Right lobe of liver (tissue), 6 donors: ENCODE measurements at regions not wholly inside any gene's neighbourhood (a gene's known extent, or its start where the extent isn't known, plus 50 kb on each side); places are given as distances from the start of the nearest gene placed in this dataset.
A peak's percentile ranks its signal among the peaks of the same experiment; 100 is the strongest.

Experiments
- ATAC-seq, 4 donors: fragments of 200-7000 bp; cut with Tn5 transposase; one replicate each; pipeline ENCODE4 v1.9.1; 2020; ENCODE audit warnings: mild to moderate bottlenecking in 4 of 4, moderate library complexity in 4 of 4
- DNase-seq, 3 donors: peaks; one replicate each; pipeline ENCODE4 v3.0.0-alpha.2; 2020
- H3K27ac ChIP-seq, 3 donors: fragments of 200-600 bp; one replicate each; pipeline ENCODE4 v1.8.0; 2022
- H3K27me3 ChIP-seq, 2 donors: fragments of 200-600 bp; one replicate each; pipeline ENCODE4 v1.8.0; 2022
- H3K36me3 ChIP-seq, 4 donors: fragments of 200-600 bp; sonication (generic) in 1 of 4; one replicate each; pipeline versions ENCODE4 v1.5.1 to v1.8.0; 2017 to 2022; ENCODE audit warnings: control low read depth in 1 of 4
- H3K4me1 ChIP-seq, 4 donors: fragments of 200-600 bp; sonication (generic) in 1 of 4; one replicate each; pipeline versions ENCODE4 v1.5.1 to v1.8.0; 2017 to 2022; ENCODE audit warnings: control low read depth in 1 of 4
- H3K4me3 ChIP-seq, 3 donors: fragments of 200-600 bp; one replicate each; pipeline ENCODE4 v1.8.0; 2022
- H3K9me3 ChIP-seq, 4 donors: fragments of 200-600 bp; sonication (generic) in 1 of 4; one replicate each; pipeline versions ENCODE4 v1.5.1 to v1.8.0; 2017 to 2022; ENCODE audit warnings: control low read depth in 1 of 4
- POLR2A ChIP-seq: fragments of 450-650 bp; IDR thresholded peaks from one replicate; pipeline ENCODE4 v1.6.1; 2017; ENCODE audit warnings: antibody characterized with exemption, mild to moderate bottlenecking
- WGBS: methylation state at CpG from one replicate; pipeline ENCODE4 v1.1.6; 2018; ENCODE audit warnings: low coverage, low lambda C conversion rate; ENCODE audit not compliant: insufficient coverage; ENCODE audit errors: missing lambda C conversion rate; 5-methylcytosine and 5-hydroxymethylcytosine counted together
- intact Hi-C, 2 donors: fragments of 100-400 bp; cut with DNase I; formaldehyde crosslinking; loops; one replicate each; pipeline versions ENCODE4 v1.11.2 to v1.14.1; 2022
- TF ChIP-seq, protein P1 (sequence below), 4 donors: fragments of 200-600 bp in 3 of 4; fragments of 450-650 bp in 1 of 4; IDR thresholded peaks; one replicate each; pipeline versions ENCODE4 v1.5.1 to v1.8.0; 2016 to 2022; ENCODE audit warnings: antibody characterized with exemption in 4 of 4, mild to moderate bottlenecking in 2 of 4
- donor health status: DM: no; HTN: yes; CAD: no.
- donor health status: DM: no; HTN: no; CAD: no.
- donor health status: DM: no; HTN: no; CAD: no.
- donor health status: DM: no; HTN: yes; CAD: no.
- donor health status: DM: no; HTN: yes; CAD: no.

DNA sequence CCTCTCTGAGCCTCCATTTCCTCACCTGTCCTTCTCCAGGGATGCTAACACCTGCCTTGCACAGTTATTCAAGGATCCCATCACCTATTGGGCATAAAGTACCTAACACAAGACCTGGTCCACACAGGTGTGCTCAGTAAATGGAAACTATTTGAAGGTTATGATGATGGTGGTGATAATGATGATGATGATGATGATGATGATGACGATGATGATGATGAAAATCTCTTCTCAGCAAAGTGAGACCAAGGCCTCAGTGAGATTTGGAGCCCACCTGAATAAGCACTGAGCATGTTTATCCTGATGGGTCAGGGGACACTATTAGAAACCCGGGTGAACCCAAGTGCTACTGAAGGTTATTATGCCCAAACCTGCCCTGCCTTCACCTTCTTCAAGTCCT is 100.7 kb downstream of the DMRTA2 start:
- no peak overlapping the region for H3K4me3 ChIP-seq
- H3K9me3 ChIP-seq: no peaks in the 10 kb centered on the region
- no peaks in the 10 kb centered on the region for H3K36me3 ChIP-seq
- no peak for TF ChIP-seq POLR2A
- TF ChIP-seq, protein P1, sequence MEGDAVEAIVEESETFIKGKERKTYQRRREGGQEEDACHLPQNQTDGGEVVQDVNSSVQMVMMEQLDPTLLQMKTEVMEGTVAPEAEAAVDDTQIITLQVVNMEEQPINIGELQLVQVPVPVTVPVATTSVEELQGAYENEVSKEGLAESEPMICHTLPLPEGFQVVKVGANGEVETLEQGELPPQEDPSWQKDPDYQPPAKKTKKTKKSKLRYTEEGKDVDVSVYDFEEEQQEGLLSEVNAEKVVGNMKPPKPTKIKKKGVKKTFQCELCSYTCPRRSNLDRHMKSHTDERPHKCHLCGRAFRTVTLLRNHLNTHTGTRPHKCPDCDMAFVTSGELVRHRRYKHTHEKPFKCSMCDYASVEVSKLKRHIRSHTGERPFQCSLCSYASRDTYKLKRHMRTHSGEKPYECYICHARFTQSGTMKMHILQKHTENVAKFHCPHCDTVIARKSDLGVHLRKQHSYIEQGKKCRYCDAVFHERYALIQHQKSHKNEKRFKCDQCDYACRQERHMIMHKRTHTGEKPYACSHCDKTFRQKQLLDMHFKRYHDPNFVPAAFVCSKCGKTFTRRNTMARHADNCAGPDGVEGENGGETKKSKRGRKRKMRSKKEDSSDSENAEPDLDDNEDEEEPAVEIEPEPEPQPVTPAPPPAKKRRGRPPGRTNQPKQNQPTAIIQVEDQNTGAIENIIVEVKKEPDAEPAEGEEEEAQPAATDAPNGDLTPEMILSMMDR (IDR thresholded peaks at IDR 0.05): no peak
- 31% methylated on average over 2 of the region's 2 CpGs for WGBS
- H3K27me3 ChIP-seq: no peaks in the 10 kb centered on the region
- no peak for ATAC-seq
- H3K4me1 ChIP-seq: no peaks in the 10 kb centered on the region
- no peak for DNase-seq
- intact Hi-C loops: no loop called here
- no peak overlapping the region for H3K27ac ChIP-seq

DNA sequence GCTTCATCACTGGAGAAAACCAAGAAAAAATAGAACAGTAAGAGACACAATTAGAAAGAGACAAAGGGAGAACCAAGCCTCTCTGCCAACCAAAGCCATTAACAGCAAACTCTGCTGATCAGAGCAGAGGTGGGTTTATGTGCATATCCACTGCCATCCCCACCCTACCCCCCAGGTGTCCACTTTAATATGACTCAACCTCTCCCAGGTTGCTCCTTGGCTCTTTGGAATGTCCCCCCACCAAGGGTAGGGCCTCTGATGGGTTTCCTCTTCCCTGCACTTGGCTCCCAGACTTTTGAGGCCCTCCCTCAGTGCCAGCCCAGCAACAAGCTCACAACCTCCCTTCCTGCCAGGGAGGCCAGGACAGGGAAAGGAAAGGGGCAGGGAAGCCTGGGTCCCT is 104.8 kb downstream of the DMRTA2 start:
- Histone ChIP-seq H3K4me3 (no peak overlapping the region), H3K9me3 (no peaks in the 10 kb centered on the region), H3K4me1 (no peaks in the 10 kb centered on the region), H3K27me3 (no peaks in the 10 kb centered on the region), H3K36me3 (no peaks in the 10 kb centered on the region), H3K27ac (no peak overlapping the region)
- no peak for ATAC-seq
- intact Hi-C loops: no loop called here
- TF ChIP-seq POLR2A: no peak
- TF ChIP-seq, protein P1 (IDR thresholded peaks at IDR 0.05): no peak
- DNase-seq: no peak

DNA sequence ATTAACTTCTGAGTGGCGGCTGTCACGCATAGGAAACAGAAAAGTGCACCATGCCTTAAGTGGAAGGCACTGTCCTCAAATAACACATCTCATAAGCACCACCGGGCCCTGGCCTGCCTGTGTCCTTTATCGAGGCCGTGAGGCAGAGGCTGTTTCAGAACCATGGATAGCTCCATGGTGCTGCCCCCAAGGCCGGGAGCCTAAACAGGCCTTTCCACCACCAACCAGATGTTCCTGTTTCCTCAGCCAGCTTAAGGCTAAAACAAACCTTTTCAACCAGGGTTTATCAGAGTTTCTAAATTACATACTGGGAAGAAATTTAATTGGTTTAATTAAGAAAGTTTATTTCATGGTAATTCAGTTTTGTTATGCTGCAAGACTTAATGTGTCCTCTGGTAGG is 114.4 kb downstream of the DMRTA2 start:
- Histone ChIP-seq H3K27me3 (no peaks in the 10 kb centered on the region), H3K4me1 (no peaks in the 10 kb centered on the region), H3K36me3 (no peaks in the 10 kb centered on the region), H3K27ac (no peak overlapping the region), H3K4me3 (no peak overlapping the region), H3K9me3 (no peaks in the 10 kb centered on the region)
- ATAC-seq (peak in 2 of 4 donors; percentile 40 to 47), DNase-seq (no peak)
- 6% methylated on average over 2 of the region's 6 CpGs for WGBS
- TF ChIP-seq, protein P1 (IDR thresholded peaks at IDR 0.05): no peak
- TF ChIP-seq POLR2A: no peak
- intact Hi-C loops: no loop called here

DNA sequence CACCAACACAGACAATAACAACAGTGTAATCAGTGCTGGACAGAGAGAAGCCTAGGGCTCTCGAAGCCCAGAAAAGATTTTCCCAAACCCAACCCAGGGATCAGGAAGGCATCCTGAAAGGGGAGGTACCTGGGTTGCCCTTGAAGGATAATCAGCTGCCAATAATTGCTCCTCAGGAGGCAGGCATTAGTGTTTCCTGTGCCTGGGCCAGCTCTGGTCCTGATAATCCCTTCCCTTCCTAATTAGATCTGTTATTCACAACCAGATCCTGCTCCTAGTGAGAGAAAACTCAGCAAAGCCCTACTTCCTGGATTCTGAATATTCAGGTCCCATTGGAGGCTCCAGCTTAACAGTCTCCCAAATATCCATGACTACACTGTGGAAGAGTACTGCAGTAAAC is 117.4 kb downstream of the DMRTA2 start:
- intact Hi-C loops: no loop called here
- no peak overlapping the region for H3K4me3 ChIP-seq
- no peak for DNase-seq
- no peaks in the 10 kb centered on the region for H3K4me1 ChIP-seq
- H3K9me3 ChIP-seq: no peaks in the 10 kb centered on the region
- TF ChIP-seq, protein P1 (IDR thresholded peaks at IDR 0.05): no peak
- no peak for TF ChIP-seq POLR2A
- H3K27me3 ChIP-seq: no peaks in the 10 kb centered on the region
- no peak overlapping the region for H3K27ac ChIP-seq
- 13% methylated on average over 1 of the region's 1 CpG for WGBS
- no peaks in the 10 kb centered on the region for H3K36me3 ChIP-seq
- no peak for ATAC-seq

DNA sequence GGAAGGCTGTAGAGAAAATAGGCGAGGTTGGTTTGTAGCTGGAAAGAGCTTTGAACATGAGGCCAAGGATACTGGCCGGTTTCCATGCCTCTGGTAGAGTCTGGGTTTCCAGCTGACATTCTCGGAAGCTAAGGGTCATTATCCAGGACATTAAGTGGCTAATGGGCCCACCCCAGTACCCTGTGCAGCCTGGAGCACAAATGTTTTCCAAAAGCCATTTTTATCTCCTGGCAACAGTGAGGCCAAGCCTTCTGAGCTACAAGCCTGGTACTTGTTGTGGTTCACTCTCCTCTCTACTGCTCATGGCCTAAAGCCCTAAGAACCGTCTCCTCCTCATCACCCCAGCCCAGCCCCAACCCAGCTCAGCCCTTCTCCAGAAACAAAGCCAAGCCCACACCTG is 122.9 kb downstream of the DMRTA2 start:
- DNase-seq (no peak), ATAC-seq (no peak)
- no peaks in the 10 kb centered on the region for H3K27me3 ChIP-seq
- H3K27ac ChIP-seq: no peak overlapping the region
- no peaks in the 10 kb centered on the region for H3K9me3 ChIP-seq
- intact Hi-C loops: no loop called here
- TF ChIP-seq, protein P1 (IDR thresholded peaks at IDR 0.05): no peak
- TF ChIP-seq POLR2A: no peak
- WGBS: 52% methylated on average over 3 of the region's 4 CpGs
- H3K36me3 ChIP-seq: no peaks in the 10 kb centered on the region
- H3K4me1 ChIP-seq: no peaks in the 10 kb centered on the region
- H3K4me3 ChIP-seq: no peak overlapping the region
